Caco-2 (cell line): ENCODE measurements at regions not wholly inside any gene's neighbourhood (a gene's known extent, or its start where the extent isn't known, plus 50 kb on each side); places are given as distances from the start of the nearest gene placed in this dataset.

Experiments
- BruUV-seq: library from RNA; stranded (reverse); fragments of 400-500 nt; replicated peaks from 2 replicates; lab custom pipeline; 2021; lab: Mats Ljungman, UMichigan
- CTCF ChIA-PET: fragments of 300-600 bp; sonication (Branson Sonifier 250); formaldehyde crosslinking; loops from one replicate; lab custom pipeline; 2022; ENCODE audit warnings: antibody characterized with exemption; lab: Charles Lee
- POLR2A ChIA-PET: fragments of 300-600 bp; sonication (Branson Sonifier 250); formaldehyde crosslinking; loops from one replicate; lab custom pipeline; 2022; ENCODE audit warnings: antibody characterized with exemption; lab: Charles Lee
- DNase-seq, 2 experiments: peaks; one replicate each; pipeline versions ENCODE4 v3.0.0 to v3.0.0-alpha.2; 2020 to 2022
- H3K27me3 ChIP-seq: replicated peaks from 2 replicates; pipeline ENCODE4 v1.6.0; 2011; ENCODE audit warnings: low read length; ENCODE audit not compliant: control insufficient read depth, insufficient read depth
- H3K36me3 ChIP-seq: 2 replicates; pipeline ENCODE4 v1.5.1; 2011; ENCODE audit warnings: low read length; ENCODE audit not compliant: control insufficient read depth, insufficient read depth
- H3K4me1 ChIP-seq: fragments of 250-450 bp; sonication (Bioruptor Pico); 2 replicates; pipeline ENCODE4 v1.5.1; 2020; ENCODE audit warnings: mild to moderate bottlenecking
- H3K4me3 ChIP-seq: 2 replicates; pipeline ENCODE4 v1.5.1; 2011; ENCODE audit warnings: low read depth, mild to moderate bottlenecking, control low read depth, low read length
- H3K9me3 ChIP-seq: fragments of 250-450 bp; sonication (Bioruptor Pico); 2 replicates; pipeline ENCODE4 v1.5.1; 2020; ENCODE audit warnings: mild to moderate bottlenecking, moderate library complexity
- H3K27ac Mint-ChIP-seq: one replicate; pipeline ENCODE4 v1.8.0; 2022; ENCODE audit warnings: mixed read lengths; ENCODE audit not compliant: unreplicated experiment
- H3K27me3 Mint-ChIP-seq: one replicate; pipeline ENCODE4 v1.8.0; 2022; ENCODE audit warnings: mixed read lengths; ENCODE audit not compliant: insufficient read depth, unreplicated experiment
- H3K36me3 Mint-ChIP-seq: one replicate; pipeline ENCODE4 v1.8.0; 2022; ENCODE audit warnings: mild to moderate bottlenecking, mixed read lengths; ENCODE audit not compliant: insufficient read depth, unreplicated experiment
- H3K4me1 Mint-ChIP-seq: one replicate; pipeline ENCODE4 v1.8.0; 2022; ENCODE audit warnings: low read depth, mixed read lengths; ENCODE audit not compliant: unreplicated experiment
- H3K4me3 Mint-ChIP-seq: one replicate; pipeline ENCODE4 v1.8.0; 2022; ENCODE audit warnings: mild to moderate bottlenecking, moderate library complexity, mixed read lengths; ENCODE audit not compliant: unreplicated experiment
- H3K9me3 Mint-ChIP-seq: one replicate; pipeline ENCODE4 v1.8.0; 2022; ENCODE audit warnings: mixed read lengths; ENCODE audit not compliant: unreplicated experiment
- intact Hi-C: fragments of 100-400 bp; cut with micrococcal nuclease; formaldehyde crosslinking; loops from one replicate; pipeline ENCODE4 v1.10.0; 2022; ENCODE audit not compliant: unreplicated experiment
- TF ChIP-seq, protein P1 (sequence below), 2 experiments: fragments of 200-600 bp in 1 of 2; IDR thresholded peaks; 1 replicate in 1 of 2; 2 replicates in 1 of 2; pipeline versions ENCODE4 v1.5.1 to v1.8.0; 2011 to 2022; ENCODE audit warnings: antibody characterized with exemption in 1 of 2, control low read depth in 1 of 2, inconsistent platforms in 1 of 2, low read depth in 1 of 2, low read length in 1 of 2, mild to moderate bottlenecking in 1 of 2, moderate library complexity in 1 of 2; ENCODE audit not compliant: insufficient read depth in 1 of 2, severe bottlenecking in 1 of 2, unreplicated experiment in 1 of 2

DNA sequence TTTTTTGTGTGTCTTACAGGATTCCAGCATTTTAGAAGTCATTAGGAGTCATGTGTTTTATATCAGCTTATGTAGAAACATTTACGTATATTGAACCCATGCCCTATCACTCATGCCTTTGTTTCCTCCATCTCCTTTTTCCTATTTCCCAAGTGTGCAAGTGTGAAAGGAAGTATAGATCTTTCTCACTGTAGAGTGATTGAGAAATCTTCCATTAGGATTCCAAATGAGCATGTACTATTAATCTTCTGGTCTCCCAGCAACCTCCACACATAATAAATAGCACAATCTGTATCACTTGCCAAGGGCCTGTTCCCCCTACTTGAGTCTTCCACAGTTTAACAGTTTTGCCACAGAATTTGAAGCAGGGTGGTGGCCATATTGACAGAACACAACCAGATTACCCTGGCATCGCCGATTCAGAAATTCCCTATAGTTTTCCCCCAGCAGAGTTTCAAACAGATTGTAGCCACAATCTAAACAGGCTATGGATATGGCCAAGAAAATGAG, 1052.8 kb downstream of the TTLL7 start:
- Mint-ChIP-seq H3K4me1 (no peaks in the 10 kb centered on the region), H3K36me3 (no peaks in the 10 kb centered on the region), H3K9me3 (no peaks in the 10 kb centered on the region), H3K27me3 (no peaks in the 10 kb centered on the region), H3K4me3 (no peak overlapping the region), H3K27ac (no peak overlapping the region)
- TF ChIP-seq, protein P1, sequence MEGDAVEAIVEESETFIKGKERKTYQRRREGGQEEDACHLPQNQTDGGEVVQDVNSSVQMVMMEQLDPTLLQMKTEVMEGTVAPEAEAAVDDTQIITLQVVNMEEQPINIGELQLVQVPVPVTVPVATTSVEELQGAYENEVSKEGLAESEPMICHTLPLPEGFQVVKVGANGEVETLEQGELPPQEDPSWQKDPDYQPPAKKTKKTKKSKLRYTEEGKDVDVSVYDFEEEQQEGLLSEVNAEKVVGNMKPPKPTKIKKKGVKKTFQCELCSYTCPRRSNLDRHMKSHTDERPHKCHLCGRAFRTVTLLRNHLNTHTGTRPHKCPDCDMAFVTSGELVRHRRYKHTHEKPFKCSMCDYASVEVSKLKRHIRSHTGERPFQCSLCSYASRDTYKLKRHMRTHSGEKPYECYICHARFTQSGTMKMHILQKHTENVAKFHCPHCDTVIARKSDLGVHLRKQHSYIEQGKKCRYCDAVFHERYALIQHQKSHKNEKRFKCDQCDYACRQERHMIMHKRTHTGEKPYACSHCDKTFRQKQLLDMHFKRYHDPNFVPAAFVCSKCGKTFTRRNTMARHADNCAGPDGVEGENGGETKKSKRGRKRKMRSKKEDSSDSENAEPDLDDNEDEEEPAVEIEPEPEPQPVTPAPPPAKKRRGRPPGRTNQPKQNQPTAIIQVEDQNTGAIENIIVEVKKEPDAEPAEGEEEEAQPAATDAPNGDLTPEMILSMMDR (IDR thresholded peaks at IDR 0.05; ENCODE audit: insufficient read depth in 1 of 2, low read depth in 1 of 2, low read length in 1 of 2, severe bottlenecking in 1 of 2, unreplicated experiment in 1 of 2) = no peak
- no TSS peak for BruUV-seq
- intact Hi-C loops = no loop called here
- POLR2A ChIA-PET = no interaction called here
- no peaks in the 10 kb centered on the region for H3K4me1 ChIP-seq
- H3K4me3 ChIP-seq = no peak overlapping the region
- no peaks in the 10 kb centered on the region; the same call in 1 of the 2 replicates for H3K27me3 ChIP-seq
- no peak for DNase-seq
- H3K9me3 ChIP-seq = no peaks in the 10 kb centered on the region
- CTCF ChIA-PET = no interaction called here
- H3K36me3 ChIP-seq = no peaks in the 10 kb centered on the region

DNA sequence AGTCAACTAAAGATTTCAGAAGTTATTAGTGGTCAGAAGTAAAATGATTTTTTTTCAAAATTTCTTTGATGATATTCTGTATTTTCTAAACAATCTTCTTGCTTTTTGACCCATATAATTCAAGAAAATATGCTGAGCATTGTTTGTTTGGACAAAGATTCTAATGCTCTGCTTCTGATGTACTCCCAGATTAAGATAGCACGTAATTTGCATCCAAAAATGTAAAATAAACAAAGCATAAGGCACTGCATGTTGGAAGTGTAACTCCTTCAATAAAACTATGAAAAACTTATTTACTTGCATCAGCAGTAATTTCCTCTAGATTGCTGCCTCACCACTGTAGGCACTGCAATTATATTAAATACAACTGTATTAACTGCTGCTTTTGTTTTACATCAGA, 1054.1 kb downstream of the TTLL7 start:
- DNase-seq = no peak
- CTCF ChIA-PET = no interaction called here
- intact Hi-C loops = no loop called here
- POLR2A ChIA-PET = no interaction called here
- Mint-ChIP-seq H3K36me3 (no peaks in the 10 kb centered on the region), H3K27me3 (no peaks in the 10 kb centered on the region), H3K4me1 (no peaks in the 10 kb centered on the region), H3K27ac (no peak overlapping the region), H3K4me3 (no peak overlapping the region), H3K9me3 (no peaks in the 10 kb centered on the region)
- BruUV-seq = no TSS peak
- TF ChIP-seq, protein P1 (IDR thresholded peaks at IDR 0.05; ENCODE audit: insufficient read depth in 1 of 2, low read depth in 1 of 2, low read length in 1 of 2, severe bottlenecking in 1 of 2, unreplicated experiment in 1 of 2) = no peak
- Histone ChIP-seq H3K36me3 (no peaks in the 10 kb centered on the region), H3K4me1 (no peaks in the 10 kb centered on the region), H3K9me3 (no peaks in the 10 kb centered on the region), H3K27me3 (no peaks in the 10 kb centered on the region; the same call in 1 of the 2 replicates), H3K4me3 (no peak overlapping the region)

DNA sequence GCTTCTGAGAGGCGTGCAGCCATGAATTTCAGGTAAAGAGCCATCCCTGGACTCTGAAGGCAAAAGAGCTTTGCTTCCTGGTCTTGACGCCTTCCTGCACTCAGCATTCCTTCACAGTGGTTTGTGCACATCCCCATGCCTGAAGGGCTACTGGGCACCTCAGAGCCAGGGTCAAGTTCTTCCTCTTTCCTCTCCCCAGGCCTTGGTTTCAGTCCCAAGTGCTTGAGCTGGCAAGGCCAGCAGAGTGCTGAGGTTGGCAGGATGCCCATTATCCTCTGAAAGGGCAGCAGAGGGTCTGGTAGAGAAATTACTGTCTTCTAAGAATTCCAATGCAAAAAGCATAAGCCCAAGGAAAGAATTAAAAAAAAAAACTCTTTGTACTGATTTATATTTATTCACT, 1064.9 kb downstream of the TTLL7 start:
- Mint-ChIP-seq H3K36me3 (no peaks in the 10 kb centered on the region), H3K9me3 (no peaks in the 10 kb centered on the region), H3K27ac (no peak overlapping the region), H3K4me1 (no peaks in the 10 kb centered on the region), H3K27me3 (peaks cover 2% of the 10 kb centered on the region), H3K4me3 (no peak overlapping the region)
- intact Hi-C loops = no loop called here
- no peak for DNase-seq
- ChIA-PET CTCF (no interaction called here), POLR2A (no interaction called here)
- Histone ChIP-seq H3K4me3 (no peak overlapping the region), H3K27me3 (no peaks in the 10 kb centered on the region), H3K9me3 (no peaks in the 10 kb centered on the region), H3K4me1 (no peaks in the 10 kb centered on the region), H3K36me3 (no peaks in the 10 kb centered on the region)
- no TSS peak for BruUV-seq
- TF ChIP-seq, protein P1 (IDR thresholded peaks at IDR 0.05; ENCODE audit: insufficient read depth in 1 of 2, low read depth in 1 of 2, low read length in 1 of 2, severe bottlenecking in 1 of 2, unreplicated experiment in 1 of 2) = no peak
